Stimulated activated CD8-positive, alpha-beta memory T cell treated with anti-CD3 and anti-CD28 coated beads, Interleukin-7, amount 100 ng/mL, for 48 hours (primary cell): ENCODE measurements at regions not wholly inside any gene's neighbourhood (a gene's known extent, or its start where the extent isn't known, plus 50 kb on each side); places are given as distances from the start of the nearest gene placed in this dataset.
"Not testable (repeated sequence)": the region's sequence is repeated elsewhere in the genome, so short reads cannot be mapped to it uniquely, and the experiment has no call there.

Source experiments
- DNase-seq, 2 donors: peaks; one replicate each; pipeline ENCODE4 v3.0.0-alpha.2; 2020; ENCODE audit warnings: low read depth in 1 of 2; ENCODE audit errors: extremely low read depth in 1 of 2

- DNase-seq = not testable (repeated sequence)
These were observed 305.5 kb downstream of the SLITRK5 start for GRCh38 chr13:87976650-87977049.

- no peak for DNase-seq
These were observed 310.2 kb downstream of the SLITRK5 start for GRCh38 chr13:87981416-87981815.

- DNase-seq = no peak
These were observed 311.2 kb downstream of the SLITRK5 start for GRCh38 chr13:87982400-87982799.

GRCh38 chr13:87986639-87987250 is 315.6 kb downstream of the SLITRK5 start:
- no peak for DNase-seq

- DNase-seq = no peak
These were observed 326.9 kb downstream of the SLITRK5 start for GRCh38 chr13:87998081-87998480.

- no peak for DNase-seq
These were observed 328.1 kb downstream of the SLITRK5 start for GRCh38 chr13:87999240-87999700.

GRCh38 chr13:87999788-88000187 is 328.6 kb downstream of the SLITRK5 start:
- no peak for DNase-seq

- no peak for DNase-seq
These were observed 329.1 kb downstream of the SLITRK5 start for GRCh38 chr13:88000239-88000638.

GRCh38 chr13:88000787-88001186 is 329.6 kb downstream of the SLITRK5 start:
- no peak for DNase-seq

- DNase-seq = no peak
These were observed 334.0 kb downstream of the SLITRK5 start for GRCh38 chr13:88005188-88005587.

- no peak for DNase-seq
These were observed 343.4 kb downstream of the SLITRK5 start for GRCh38 chr13:88014527-88014926.

- no peak for DNase-seq
These were observed 351.4 kb downstream of the SLITRK5 start for GRCh38 chr13:88022431-88023208.

- no peak for DNase-seq
These were observed 355.1 kb downstream of the SLITRK5 start for GRCh38 chr13:88026241-88026640.

GRCh38 chr13:88031980-88032559 is 360.9 kb downstream of the SLITRK5 start:
- no peak for DNase-seq

GRCh38 chr13:88036205-88036604 is 365.0 kb downstream of the SLITRK5 start:
- DNase-seq = not testable (repeated sequence)

- DNase-seq = no peak
These were observed 371.3 kb downstream of the SLITRK5 start for GRCh38 chr13:88042489-88042888.

GRCh38 chr13:88051746-88052482 is 380.7 kb downstream of the SLITRK5 start:
- no peak for DNase-seq

- no peak for DNase-seq
These were observed 392.6 kb downstream of the SLITRK5 start for GRCh38 chr13:88063741-88064140.

GRCh38 chr13:88066847-88067246 is 395.7 kb downstream of the SLITRK5 start:
- DNase-seq = no peak

- no peak for DNase-seq
These were observed 397.1 kb downstream of the SLITRK5 start for GRCh38 chr13:88068316-88068715.

- DNase-seq = no peak
These were observed 397.8 kb downstream of the SLITRK5 start for GRCh38 chr13:88068975-88069374.
